Peyer's patch (tissue), 4 donors: ENCODE measurements at regions not wholly inside any gene's neighbourhood (a gene's known extent, or its start where the extent isn't known, plus 50 kb on each side); places are given as distances from the start of the nearest gene placed in this dataset.

Experiments
- POLR2A ChIP-seq, 2 donors: fragments of 450-650 bp; IDR thresholded peaks; one replicate each; pipeline ENCODE4 v1.5.1; 2017; ENCODE audit warnings: antibody characterized with exemption in 2 of 2, mild to moderate bottlenecking in 2 of 2, moderate library complexity in 2 of 2
- TF ChIP-seq, protein P1 (sequence below), 6 experiments: fragments of 450-650 bp in 4 of 6; fragments of 200-600 bp in 2 of 6; sonication (generic) in 1 of 6; IDR thresholded peaks; one replicate each; pipeline ENCODE4 v1.5.1; 2017 to 2019; ENCODE audit warnings: antibody characterized with exemption in 6 of 6, mild to moderate bottlenecking in 3 of 6, moderate library complexity in 1 of 6

DNA sequence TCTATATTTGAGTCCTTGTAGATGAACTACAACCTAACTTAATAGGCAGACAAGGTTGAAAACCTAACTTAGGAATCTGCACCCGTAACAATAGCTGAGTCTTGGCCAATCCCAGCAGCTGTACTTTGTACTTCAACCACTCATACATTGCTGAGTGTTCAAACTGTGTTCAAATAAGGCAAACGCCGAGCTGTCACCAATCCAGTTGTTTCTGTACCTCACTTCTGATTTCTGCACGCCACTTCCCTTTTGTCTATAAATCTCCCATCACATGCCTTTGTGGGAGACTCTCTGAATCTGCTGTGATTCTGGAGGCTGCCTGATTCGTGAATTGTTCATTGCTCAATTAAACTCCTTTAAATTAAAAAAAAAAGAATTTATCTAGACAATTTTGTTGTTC, 167.8 kb upstream of the TUT7 start:
- TF ChIP-seq, protein P1, sequence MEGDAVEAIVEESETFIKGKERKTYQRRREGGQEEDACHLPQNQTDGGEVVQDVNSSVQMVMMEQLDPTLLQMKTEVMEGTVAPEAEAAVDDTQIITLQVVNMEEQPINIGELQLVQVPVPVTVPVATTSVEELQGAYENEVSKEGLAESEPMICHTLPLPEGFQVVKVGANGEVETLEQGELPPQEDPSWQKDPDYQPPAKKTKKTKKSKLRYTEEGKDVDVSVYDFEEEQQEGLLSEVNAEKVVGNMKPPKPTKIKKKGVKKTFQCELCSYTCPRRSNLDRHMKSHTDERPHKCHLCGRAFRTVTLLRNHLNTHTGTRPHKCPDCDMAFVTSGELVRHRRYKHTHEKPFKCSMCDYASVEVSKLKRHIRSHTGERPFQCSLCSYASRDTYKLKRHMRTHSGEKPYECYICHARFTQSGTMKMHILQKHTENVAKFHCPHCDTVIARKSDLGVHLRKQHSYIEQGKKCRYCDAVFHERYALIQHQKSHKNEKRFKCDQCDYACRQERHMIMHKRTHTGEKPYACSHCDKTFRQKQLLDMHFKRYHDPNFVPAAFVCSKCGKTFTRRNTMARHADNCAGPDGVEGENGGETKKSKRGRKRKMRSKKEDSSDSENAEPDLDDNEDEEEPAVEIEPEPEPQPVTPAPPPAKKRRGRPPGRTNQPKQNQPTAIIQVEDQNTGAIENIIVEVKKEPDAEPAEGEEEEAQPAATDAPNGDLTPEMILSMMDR (IDR thresholded peaks at IDR 0.05): no peak
- no peak for TF ChIP-seq POLR2A (IDR thresholded peaks at IDR 0.05)
